ENCODE measurements at regions not wholly inside any gene's neighbourhood (a gene's known extent, or its start where the extent isn't known, plus 50 kb on each side); places are given as distances from the start of the nearest gene placed in this dataset.
"Not testable (repeated sequence)": the region's sequence is repeated elsewhere in the genome, so short reads cannot be mapped to it uniquely, and the experiment has no call there.

GRCh38 chr5:85337435-85337834 lies 952.8 kb upstream of the EDIL3 start:
- Mint-ChIP-seq H3K27ac (no peak overlapping the region), H3K4me3 (no peak overlapping the region), H3K4me1 (peaks cover 2% of the 10 kb centered on the region), H3K36me3 (no peaks in the 10 kb centered on the region), H3K27me3 (ENCODE audit: low read depth) (peaks cover 3% of the 10 kb centered on the region), H3K9me3 (no peaks in the 10 kb centered on the region)
- DNase-seq (ENCODE audit: low spot score in 2 of 2, unreplicated experiment in 2 of 2), result no peak
- TF ChIP-seq CTCF (IDR thresholded peaks at IDR 0.05; ENCODE audit: unreplicated experiment), result no peak

GRCh38 chr5:85340790-85341189 lies 956.1 kb upstream of the EDIL3 start:
- H3K27ac Mint-ChIP-seq, result no peak overlapping the region
- H3K9me3 Mint-ChIP-seq, result peaks cover 8% of the 10 kb centered on the region
- peaks cover 2% of the 10 kb centered on the region for H3K4me1 Mint-ChIP-seq
- DNase-seq (ENCODE audit: low spot score in 2 of 2, unreplicated experiment in 2 of 2), result no peak
- H3K36me3 Mint-ChIP-seq, result no peaks in the 10 kb centered on the region
- H3K27me3 Mint-ChIP-seq (ENCODE audit: low read depth), result peaks cover 3% of the 10 kb centered on the region
- TF ChIP-seq CTCF (IDR thresholded peaks at IDR 0.05; ENCODE audit: unreplicated experiment), result no peak
- no peak overlapping the region for H3K4me3 Mint-ChIP-seq

- Mint-ChIP-seq H3K27ac (no peak overlapping the region), H3K27me3 (ENCODE audit: low read depth) (no peaks in the 10 kb centered on the region), H3K4me3 (no peak overlapping the region), H3K36me3 (no peaks in the 10 kb centered on the region), H3K4me1 (peaks cover 2% of the 10 kb centered on the region), H3K9me3 (peaks cover 8% of the 10 kb centered on the region)
- DNase-seq (ENCODE audit: low spot score in 2 of 2, unreplicated experiment in 2 of 2), result no peak
- TF ChIP-seq CTCF (IDR thresholded peaks at IDR 0.05; ENCODE audit: unreplicated experiment), result no peak
Observed at GRCh38 chr5:85345818-85346217, 961.1 kb upstream of the EDIL3 start.

- H3K4me1 Mint-ChIP-seq, result no peaks in the 10 kb centered on the region
- H3K4me3 Mint-ChIP-seq, result no peak overlapping the region
- TF ChIP-seq CTCF (IDR thresholded peaks at IDR 0.05; ENCODE audit: unreplicated experiment), result no peak
- DNase-seq (ENCODE audit: low spot score in 2 of 2, unreplicated experiment in 2 of 2), result no peak
- H3K27me3 Mint-ChIP-seq (ENCODE audit: low read depth), result no peaks in the 10 kb centered on the region
- H3K9me3 Mint-ChIP-seq, result no peaks in the 10 kb centered on the region
- no peak overlapping the region for H3K27ac Mint-ChIP-seq
- no peaks in the 10 kb centered on the region for H3K36me3 Mint-ChIP-seq
Observed at GRCh38 chr5:85357309-85357708, 972.6 kb upstream of the EDIL3 start.

GRCh38 chr5:85375525-85375924 lies 990.8 kb upstream of the EDIL3 start:
- H3K36me3 Mint-ChIP-seq, result no peaks in the 10 kb centered on the region
- no peaks in the 10 kb centered on the region for H3K4me1 Mint-ChIP-seq
- H3K4me3 Mint-ChIP-seq, result no peak overlapping the region
- H3K27me3 Mint-ChIP-seq (ENCODE audit: low read depth), result no peaks in the 10 kb centered on the region
- peaks cover 10% of the 10 kb centered on the region for H3K9me3 Mint-ChIP-seq
- H3K27ac Mint-ChIP-seq, result no peak overlapping the region
- no peak for TF ChIP-seq CTCF (IDR thresholded peaks at IDR 0.05; ENCODE audit: unreplicated experiment)
- DNase-seq (ENCODE audit: low spot score in 2 of 2, unreplicated experiment in 2 of 2), result no peak

GRCh38 chr5:85388770-85389169 lies 1004.1 kb upstream of the EDIL3 start:
- Mint-ChIP-seq H3K4me3 (no peak overlapping the region), H3K4me1 (no peaks in the 10 kb centered on the region), H3K36me3 (no peaks in the 10 kb centered on the region), H3K27ac (no peak overlapping the region), H3K27me3 (ENCODE audit: low read depth) (no peaks in the 10 kb centered on the region), H3K9me3 (peaks cover 16% of the 10 kb centered on the region)
- no peak for DNase-seq (ENCODE audit: low spot score in 2 of 2, unreplicated experiment in 2 of 2)
- no peak for TF ChIP-seq CTCF (IDR thresholded peaks at IDR 0.05; ENCODE audit: unreplicated experiment)

GRCh38 chr5:85392309-85392708 lies 1007.6 kb upstream of the EDIL3 start:
- H3K36me3 Mint-ChIP-seq; H3K27ac Mint-ChIP-seq; H3K4me1 Mint-ChIP-seq; H3K9me3 Mint-ChIP-seq; DNase-seq (ENCODE audit: low spot score in 2 of 2, unreplicated experiment in 2 of 2); H3K27me3 Mint-ChIP-seq (ENCODE audit: low read depth); H3K4me3 Mint-ChIP-seq: not testable (repeated sequence)

Measured in mesothelial cell of epicardium (in vitro differentiated cells).